GM21390 (cell line): ENCODE measurements at regions not wholly inside any gene's neighbourhood (a gene's known extent, or its start where the extent isn't known, plus 50 kb on each side); places are given as distances from the start of the nearest gene placed in this dataset.
"Not testable (repeated sequence)": the region's sequence is repeated elsewhere in the genome, so short reads cannot be mapped to it uniquely, and the experiment has no call there.

ENCODE experiments used
- ATAC-seq: cut with Tn5 transposase; IDR thresholded peaks from one replicate; pipeline ENCODE4 v1.9.1; 2021; ENCODE audit not compliant: unreplicated experiment

DNA sequence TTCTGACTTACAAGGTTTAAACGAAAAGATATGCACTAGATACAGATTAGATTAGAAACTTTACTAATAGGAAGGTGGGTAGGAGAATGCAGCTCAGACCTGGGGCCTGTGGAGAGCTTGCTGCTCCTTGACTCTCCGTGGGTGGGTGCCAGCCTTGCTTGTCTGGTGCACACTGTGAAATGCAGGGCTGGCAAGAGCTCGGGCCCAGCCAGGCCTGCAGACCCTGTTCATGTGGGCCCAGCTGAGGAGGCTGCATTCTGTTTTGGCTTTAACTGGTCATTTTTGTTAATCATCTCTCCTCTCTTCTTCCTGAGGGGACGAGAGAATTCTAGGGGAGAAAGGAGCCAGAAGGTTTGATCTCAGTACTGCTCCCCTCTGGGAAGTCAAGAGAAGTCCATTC lies 325.4 kb downstream of the QKI start:
- ATAC-seq = no peak

DNA sequence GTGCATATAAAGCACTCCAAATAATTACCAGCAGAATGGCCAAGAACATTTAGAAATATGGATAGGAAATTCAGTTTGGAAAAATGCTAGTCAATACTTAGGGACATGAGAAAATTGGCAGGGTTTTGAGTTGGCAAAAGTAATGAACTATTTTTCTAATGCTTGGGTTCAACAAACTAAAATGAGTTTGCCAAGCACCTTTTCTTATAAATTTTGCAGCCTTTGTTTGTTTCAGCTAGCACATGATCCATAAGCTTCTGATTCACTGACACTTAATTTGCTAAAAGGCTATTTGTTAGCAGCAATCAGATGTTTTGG lies 324.8 kb downstream of the QKI start:
- ATAC-seq = no peak

DNA sequence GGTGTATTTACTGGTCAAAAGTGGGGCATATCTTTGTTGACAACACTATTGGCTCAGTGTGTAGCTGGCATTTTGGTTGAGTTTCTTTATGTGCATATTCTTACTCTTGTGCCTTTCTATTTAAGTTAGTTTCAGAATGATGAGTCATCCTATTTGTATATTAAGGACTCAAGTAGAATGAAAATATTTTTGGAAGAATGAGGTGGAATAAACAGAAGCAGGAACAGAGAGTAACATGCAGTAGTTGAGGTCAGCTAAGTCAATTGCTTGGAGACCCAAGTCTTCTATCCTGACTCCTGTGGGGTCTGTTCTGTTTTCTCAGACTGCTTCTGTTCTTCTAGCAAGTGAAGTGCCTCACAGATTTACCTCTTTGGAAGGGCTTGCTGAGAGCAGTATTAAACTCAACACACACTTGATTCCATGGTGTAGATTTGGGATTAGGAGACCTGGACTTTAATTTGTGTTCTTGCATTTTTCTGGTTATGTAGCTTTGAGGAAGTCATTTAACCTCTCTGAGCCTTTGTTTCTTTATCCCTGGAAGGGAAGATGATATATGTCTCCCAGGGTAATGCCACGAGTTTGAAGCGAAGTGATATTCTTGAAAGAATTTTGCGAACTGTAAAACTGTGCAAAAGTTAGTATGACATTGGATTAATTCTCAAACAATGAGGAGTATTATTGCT lies 324.3 kb downstream of the QKI start:
- ATAC-seq = peak; percentile 69

DNA sequence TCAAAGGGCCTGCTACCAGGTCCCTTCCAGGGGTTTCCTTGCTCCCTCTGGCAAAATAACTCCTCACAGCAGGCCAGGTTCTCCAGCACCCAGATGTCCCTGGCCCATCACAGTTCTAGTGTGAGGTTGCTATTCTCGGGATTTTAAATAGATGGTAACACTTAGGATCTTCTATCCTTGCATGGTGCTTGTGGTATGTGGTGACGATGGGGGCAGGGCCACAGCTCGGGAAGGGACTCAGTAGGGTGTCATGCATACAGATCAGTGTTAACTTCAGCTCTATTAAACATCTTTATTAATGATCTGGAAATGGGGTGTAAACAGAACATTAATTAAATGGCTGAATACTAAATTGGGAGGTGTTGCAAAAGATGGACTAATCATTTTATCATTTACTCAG lies 323.8 kb downstream of the QKI start:
- ATAC-seq = no peak

DNA sequence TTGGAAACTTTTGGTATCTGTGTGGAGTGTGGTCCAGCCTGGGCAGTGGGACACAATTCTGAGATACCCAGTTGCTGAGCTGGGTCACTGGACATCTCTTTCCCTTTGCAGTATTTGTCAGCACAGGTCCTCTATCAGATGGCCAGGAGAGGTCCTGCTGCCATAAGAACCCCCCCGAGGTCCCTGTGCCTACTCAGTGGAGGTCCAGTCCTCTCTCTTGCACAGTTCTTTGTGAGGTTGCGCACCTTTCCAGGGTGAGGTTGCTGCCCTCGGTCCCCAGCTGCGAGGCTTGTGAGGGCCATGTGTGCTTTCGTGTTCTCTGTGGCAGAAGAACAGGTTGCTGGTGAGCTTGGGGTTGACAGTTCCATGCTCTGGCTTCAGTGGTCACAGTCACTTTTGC lies 320.6 kb downstream of the QKI start:
- no peak for ATAC-seq

DNA sequence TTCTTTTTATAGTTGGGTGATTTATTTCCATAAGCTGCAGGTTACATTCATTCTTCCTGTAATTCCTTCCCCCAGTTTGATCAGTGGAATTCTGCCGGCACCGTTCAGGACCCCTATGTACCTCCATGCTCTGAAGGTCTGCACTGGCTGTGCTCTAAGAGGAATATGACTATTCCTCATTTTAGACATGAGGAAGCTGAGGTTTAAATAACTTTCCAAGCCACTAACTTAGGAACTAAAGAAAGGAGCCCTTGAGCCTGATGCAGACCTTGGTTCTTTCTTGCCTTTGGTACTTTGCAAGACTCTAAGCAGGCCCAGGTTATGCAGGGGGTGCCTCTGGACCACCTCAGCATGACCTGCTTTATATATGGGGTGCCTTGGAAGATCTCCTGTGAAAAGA lies 318.5 kb downstream of the QKI start:
- no peak for ATAC-seq

DNA sequence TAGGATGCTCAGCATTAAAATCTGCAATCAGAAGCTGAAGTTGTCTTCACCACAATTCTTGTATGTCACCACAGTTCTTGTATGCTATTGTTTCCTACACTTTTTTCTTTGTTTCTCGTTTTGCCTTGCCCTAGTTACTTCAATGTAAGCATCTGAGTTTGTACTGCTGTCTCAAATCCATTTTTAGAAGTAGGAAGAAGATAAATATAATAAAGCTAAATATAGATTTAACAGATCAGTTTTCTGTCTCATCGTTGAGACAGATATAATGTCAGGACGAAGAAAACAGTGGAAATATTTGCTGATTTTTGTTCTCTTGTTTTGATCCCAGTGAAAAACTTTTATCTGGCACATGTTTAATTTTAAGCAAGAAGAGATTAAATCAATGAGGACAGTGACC lies 318.0 kb downstream of the QKI start:
- no peak for ATAC-seq

DNA sequence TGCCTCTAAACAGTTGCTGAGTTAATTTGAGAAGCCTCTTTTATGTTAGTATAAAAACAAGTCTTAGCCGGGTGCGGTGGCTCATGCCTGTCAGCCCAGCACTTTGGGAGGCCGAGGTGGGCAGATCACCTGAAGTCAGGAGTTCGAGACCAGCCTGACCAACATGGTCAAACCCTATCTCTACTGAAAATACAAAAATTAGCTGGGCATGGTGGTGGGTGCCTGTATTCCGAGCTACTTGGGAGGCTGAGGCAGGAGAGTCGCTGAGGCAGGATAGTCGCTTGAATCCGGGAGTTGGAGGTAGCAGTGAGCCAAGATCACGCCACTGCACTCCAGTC lies 317.5 kb downstream of the QKI start:
- ATAC-seq = not testable (repeated sequence)

DNA sequence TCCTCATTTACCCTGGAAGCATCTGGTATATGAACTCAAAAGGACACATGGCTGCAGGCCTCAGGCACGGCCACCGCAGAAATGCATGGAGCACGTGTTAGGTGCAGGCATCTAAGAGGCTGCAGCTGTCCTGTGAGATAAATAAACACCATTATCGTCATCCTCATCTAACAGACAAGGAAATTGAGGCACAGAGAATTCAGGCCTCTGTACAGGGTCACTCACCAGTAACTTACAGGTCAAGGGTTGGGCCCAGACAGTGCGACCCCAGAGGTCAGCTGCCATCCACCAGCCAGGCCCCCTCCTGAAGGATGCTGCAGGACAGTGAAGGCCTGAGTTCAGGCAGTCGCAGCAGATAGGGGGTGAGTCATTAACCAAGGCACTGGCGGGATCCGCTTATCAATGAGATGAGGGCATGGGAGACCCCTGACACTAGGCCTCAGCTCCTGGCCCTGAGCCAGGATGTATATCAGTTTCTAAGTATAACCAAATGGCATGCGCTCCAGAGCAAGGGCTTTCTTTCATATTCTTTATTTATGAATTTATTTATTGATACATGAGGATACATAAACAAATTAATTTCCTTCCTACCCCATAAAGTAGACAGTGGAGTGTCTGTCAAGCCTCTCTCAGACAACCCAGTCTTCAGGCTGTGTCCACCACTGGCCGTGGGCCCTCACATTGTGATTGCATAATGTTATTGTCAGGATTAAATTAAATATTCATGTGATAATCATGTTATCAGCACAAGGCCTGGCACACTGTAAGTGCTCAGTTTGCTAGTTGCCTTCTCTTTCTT lies 316.9 kb downstream of the QKI start:
- ATAC-seq = no peak

DNA sequence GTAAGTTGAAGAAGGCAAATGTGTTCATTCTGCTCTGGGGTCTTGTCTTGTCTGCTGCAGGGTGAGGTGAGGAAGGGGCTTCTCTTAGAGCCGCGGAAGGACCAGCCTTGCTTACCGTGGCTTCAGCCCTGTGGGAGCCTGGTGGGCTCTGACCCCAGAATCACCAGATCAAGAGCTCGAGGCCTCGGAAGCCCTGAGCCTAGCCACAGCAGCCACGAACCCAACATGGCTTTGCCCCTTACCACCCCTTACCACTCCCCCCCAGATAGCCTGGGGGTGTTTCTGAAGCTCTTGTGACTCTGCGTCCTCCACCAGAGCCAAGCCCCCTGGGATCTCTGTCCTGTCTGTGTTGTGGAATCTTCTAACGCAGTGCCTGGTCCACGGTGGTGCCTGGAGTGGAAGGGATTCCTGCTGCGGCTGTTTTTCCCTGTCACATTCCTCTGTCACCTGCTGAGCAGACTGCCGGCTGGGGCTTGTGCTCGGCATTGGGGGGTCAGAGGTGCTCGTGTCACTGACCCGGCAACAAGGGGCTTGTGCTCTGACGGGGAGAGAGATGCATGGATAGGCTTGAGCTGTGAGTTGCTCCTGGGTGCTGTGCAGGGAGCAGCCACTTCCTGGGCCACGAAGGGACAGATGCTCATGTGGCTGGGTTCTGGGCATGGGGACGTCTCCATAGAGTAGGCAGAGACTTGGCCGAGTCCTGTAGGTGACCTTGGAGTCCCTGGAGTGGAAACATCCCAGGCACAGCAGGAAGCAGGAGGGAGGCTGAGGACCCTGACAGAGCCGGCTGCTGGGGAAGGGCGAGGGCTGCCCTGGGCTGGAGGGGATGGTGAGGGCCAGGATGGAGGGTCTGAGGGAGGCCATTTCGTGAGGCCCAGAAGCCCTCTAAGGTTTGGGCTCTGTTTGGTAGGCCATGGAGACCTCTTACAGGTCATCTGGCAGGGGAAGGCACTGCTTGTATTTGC lies 316.0 kb downstream of the QKI start:
- ATAC-seq = no peak

DNA sequence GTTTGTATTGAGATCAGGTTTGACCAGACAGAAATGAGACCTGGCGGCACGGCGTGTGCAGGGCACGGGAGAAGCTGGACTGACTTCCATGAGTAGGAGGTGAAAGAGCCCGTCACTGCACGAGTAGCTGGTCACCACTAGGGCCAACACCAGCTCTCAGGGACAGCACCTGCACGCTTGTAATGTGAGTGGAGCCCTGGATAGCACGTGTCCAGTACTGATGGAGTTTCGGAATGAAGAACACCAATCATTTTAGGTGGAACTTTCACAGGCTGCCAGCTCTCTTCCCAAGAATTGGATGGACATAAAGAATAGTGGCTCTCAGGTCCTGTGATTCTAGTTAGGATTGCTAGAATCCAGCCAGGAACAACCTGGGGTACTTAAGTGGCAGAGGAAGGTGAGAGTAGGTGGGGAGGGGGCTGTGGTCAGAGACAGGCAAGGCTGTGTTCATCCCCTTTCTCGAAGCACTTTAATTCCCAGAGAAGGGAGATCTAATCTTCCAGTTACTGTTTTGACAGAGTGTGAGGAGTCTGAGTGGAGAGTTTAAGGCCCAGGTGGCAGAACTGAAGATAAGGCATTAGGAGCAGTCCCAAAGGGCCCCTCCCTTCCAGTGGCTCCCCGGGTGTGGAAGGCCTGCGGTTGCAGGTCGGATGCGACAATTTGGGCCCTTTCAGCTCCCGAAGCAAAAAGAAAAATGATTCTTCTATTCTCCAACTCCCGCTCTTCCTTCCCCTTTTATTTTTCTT lies 314.8 kb downstream of the QKI start:
- ATAC-seq = no peak

DNA sequence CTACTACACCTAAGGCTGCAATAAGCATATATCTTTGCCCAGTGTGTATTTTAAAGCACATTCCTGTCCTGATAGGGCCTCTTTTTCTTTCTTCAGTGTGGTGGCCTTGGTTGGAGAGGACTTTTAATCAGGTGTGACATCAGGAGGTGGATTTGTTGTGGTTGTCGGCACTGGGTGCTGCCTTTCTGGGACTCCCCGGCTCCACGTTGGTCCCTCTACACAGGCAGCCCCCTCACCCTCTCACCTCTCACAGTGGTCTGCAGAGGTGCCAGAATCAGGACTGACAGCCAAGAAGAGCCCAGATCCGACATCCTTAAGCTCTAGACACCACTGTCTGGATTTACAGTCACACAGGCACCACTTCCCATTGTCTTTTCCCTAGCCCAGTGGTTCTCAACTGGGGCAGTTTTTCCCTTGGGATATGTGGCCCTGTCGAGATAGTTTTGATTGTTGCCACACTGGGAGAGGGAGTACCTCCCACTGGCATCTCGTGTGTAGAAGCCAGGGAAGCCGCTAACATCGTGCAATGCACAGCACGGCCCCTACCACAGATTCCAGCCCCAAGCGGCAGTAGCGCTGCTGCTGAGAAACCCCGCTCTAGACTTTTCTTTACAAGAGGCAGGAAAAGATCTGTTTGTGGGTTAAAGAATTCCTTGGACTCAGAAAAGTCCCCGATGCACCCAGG lies 314.1 kb downstream of the QKI start:
- no peak for ATAC-seq

DNA sequence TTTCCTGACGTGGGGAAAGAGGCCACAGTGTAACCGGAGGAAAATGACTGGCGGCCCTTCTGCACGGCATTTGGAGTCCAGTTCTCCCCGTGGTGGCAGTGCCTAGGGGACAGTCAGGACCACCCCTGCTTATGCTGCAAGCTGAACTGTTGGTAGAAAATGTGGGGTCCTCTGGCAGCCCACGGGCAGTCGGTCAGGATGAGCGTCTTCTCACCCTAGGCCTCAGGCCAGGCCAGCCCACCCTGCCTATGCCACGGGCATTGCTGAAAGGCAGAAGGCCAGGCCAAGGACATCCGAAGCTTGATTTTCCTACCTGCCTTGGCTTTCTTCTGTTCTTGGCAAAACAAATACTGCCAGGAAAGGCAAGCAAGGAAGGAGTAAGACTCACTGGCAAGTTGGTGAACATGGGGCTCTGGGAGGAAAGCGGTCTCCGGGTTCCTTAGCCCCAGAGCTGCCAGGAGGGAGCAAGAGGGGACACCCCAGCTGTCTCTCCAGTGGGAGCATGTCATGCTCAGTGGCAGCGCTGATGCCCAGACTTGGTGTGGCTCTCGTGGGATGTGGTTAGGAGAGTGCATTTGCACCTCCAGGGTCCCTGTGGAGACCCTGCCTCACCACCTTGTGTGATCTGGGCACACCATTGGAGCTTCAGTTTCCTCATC lies 311.6 kb downstream of the QKI start:
- ATAC-seq = no peak

DNA sequence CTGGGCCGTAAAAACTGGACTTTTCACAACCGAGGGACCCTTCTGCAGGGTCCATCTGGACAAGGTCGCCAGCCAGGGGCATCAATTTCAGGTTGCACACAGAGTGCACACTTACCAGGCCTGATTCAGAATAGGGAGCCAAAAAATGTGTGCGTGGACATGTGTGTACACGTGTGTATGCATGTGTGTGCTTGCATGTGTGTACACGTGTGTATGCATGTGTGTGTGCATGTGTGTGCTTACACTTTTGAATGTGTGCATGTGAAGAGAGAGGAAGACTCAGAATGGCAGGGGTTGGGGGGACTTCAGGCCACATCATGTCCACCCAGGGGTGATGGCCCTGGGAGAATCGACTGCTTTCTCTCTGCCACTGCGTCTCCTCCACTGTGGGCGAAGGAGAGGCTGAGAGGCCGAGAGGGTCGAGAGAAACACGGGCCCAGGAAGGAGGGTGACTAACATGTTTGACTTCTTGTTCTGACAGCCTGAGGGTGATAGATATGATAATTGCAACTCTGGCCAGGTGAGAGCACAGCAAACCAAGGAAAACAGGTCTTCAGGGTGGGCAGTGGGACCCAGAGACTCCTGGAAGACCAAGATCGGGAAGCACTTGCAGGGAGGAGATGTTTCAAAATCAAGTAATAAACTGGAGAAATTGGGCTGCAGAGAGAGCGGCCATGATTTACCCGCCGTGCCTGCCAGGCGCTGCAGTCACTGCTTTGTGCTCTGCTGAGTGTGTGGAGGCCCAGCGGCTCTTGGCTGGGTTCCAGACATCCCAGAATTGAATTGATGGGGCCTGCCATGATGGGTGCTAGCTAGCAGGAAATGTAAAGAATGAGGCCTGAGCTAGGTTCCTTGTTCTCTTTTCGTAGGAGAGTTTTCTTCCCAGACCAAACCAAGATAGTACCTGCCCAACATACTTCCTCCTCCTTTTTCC lies 310.8 kb downstream of the QKI start:
- no peak for ATAC-seq

DNA sequence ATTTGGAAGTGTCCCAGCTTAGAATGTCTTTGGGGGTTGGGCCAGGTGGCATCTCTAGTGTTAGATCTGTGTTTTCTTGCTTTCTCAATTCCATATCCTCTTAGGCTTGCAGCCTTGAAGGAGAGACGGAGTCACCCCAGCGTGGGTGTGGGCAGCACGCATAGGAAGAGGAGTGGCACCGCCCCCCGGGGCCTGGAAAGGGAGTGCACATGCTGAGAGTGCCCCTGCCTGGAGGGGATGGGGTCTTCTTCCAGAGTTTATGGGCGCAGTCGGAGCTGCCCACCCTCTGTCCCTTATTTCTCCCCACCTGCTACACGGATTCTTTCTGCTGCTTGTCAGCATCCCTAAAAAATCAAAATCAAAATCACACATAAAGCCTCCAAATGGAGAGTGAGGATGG lies 309.7 kb downstream of the QKI start:
- ATAC-seq = no peak

DNA sequence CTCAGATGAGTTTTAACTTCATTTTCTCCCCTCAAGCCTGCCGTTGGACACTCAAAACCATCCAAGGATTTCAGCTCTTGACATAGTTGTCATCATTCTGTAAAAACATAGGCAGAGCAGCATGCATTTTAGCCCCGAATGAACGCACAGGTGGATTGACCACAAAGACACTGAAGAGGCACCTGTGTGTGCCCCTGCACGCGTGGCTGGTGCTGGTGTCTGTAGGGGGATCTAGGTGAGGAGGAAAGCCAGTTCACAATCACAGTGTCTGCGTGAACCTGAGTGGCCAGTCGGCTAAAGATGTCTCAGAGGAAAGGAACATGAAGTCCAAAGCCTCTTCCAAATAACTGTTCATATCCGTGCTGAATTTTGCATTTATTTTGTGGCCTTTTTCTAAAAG lies 309.2 kb downstream of the QKI start:
- ATAC-seq = no peak

DNA sequence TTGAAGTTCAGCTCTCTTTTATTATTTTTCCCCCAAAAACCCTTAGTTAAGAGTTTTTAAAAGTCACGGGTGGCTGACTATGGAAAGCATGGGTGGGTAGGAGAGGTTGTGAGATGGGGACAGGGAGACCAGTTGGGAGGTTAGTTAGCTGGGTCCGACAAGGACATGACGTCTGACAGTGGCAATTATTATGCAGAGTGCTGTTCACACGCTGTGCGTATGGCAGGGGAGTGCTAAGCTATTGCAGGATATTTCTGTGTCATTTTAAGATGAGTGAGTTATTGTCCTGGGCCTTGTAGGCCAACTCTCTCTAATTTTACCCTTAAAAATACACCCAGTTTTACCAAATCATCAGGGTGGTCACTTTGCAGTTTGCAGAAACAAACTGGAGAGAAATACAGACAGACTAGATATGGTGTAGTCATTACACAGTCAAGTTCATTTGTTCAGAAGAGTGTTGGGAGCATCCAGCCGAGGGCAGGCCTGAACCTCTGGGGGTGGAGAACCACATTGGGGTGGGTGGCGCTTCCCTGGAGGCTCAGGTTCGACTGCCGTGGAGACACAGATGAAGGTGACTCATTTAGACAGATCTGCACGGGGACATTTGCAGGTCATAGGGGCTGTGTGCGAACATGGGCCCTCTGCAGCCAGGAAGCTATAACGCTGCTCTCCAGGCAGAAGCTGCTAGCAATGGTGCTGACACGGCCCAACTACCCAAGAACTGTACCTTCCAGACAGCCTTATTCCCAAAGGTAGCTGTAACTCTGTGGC lies 307.6 kb downstream of the QKI start:
- ATAC-seq = no peak

DNA sequence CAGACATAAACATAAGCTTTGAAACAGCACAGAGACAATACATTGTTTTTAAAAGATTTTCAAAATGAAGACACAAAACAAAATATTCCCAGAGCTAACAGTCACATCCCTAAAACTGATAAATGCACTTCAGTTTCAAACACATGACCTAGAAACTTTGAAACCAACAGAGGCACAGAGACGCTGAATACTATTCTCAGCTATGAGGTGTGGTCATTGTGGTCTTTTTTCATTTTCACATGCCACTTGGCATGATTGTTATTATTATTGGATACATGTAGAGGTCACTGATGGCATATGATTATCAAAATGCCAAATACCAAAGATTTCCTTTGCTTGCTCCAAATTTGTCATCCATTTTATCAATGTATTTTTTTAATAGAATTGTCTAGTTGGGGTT lies 306.9 kb downstream of the QKI start:
- no peak for ATAC-seq
